ENCODE measurements at regions not wholly inside any gene's neighbourhood (a gene's known extent, or its start where the extent isn't known, plus 50 kb on each side); places are given as distances from the start of the nearest gene placed in this dataset.

- Histone ChIP-seq H3K4me1 (ENCODE audit: control insufficient read depth in 1 of 2, insufficient read depth in 2 of 2, low read depth in 1 of 2, low read length in 1 of 2) (peaks cover 0 to 19% of the 10 kb centered on the region in 2 experiments; a peak in 3 of 4 replicates), H3K27ac (ENCODE audit: low read depth in 2 of 2, low read length in 1 of 2) (no peak overlapping the region), H3K4me3 (ENCODE audit: low read depth in 2 of 2, low read length in 1 of 2) (no peak overlapping the region), H3K27me3 (ENCODE audit: insufficient read depth) (no peaks in the 10 kb centered on the region), H2AFZ (ENCODE audit: low read depth) (no peak overlapping the region), H3F3A (replicated peaks; ENCODE audit: insufficient read depth) (peaks cover 18% of the 10 kb centered on the region), H4K20me1 (ENCODE audit: insufficient read depth) (no peaks in the 10 kb centered on the region), H3K9me3 (peaks cover 5% of the 10 kb centered on the region; the same call in 1 of the 2 replicates), H3K9ac (no peak overlapping the region), H3K36me3 (replicated peaks in 1 of 2; ENCODE audit: control insufficient read depth in 1 of 2, insufficient read depth in 2 of 2, low read length in 1 of 2) (no peaks in the 10 kb centered on the region), H3K9me2 (no peaks in the 10 kb centered on the region), H3K79me2 (ENCODE audit: insufficient read depth) (no peaks in the 10 kb centered on the region), H3K4me2 (no peak overlapping the region)
- POLR2A ChIA-PET, result no interaction called here
- no peak for DNase-seq
- CTCF ChIA-PET, result no interaction called here
- TF ChIP-seq SIN3A (IDR thresholded peaks at IDR 0.05; ENCODE audit: borderline replicate concordance, low read depth, low read length), result no peak
- no peak for TF ChIP-seq NFIC (IDR thresholded peaks at IDR 0.05; ENCODE audit: borderline replicate concordance)
- TF ChIP-seq RXRA (IDR thresholded peaks at IDR 0.05; ENCODE audit: borderline replicate concordance, low read depth), result no peak
- TF ChIP-seq, protein P1, sequence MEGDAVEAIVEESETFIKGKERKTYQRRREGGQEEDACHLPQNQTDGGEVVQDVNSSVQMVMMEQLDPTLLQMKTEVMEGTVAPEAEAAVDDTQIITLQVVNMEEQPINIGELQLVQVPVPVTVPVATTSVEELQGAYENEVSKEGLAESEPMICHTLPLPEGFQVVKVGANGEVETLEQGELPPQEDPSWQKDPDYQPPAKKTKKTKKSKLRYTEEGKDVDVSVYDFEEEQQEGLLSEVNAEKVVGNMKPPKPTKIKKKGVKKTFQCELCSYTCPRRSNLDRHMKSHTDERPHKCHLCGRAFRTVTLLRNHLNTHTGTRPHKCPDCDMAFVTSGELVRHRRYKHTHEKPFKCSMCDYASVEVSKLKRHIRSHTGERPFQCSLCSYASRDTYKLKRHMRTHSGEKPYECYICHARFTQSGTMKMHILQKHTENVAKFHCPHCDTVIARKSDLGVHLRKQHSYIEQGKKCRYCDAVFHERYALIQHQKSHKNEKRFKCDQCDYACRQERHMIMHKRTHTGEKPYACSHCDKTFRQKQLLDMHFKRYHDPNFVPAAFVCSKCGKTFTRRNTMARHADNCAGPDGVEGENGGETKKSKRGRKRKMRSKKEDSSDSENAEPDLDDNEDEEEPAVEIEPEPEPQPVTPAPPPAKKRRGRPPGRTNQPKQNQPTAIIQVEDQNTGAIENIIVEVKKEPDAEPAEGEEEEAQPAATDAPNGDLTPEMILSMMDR (IDR thresholded peaks at IDR 0.05), result no peak
- no peak for TF ChIP-seq FOXM1 (IDR thresholded peaks at IDR 0.05; ENCODE audit: low read depth)
- TF ChIP-seq EP300 (IDR thresholded peaks at IDR 0.05; ENCODE audit: borderline replicate concordance in 1 of 2, low read depth in 1 of 2, low read length in 1 of 2), result no peak
- no peak for TF ChIP-seq SMC3 (IDR thresholded peaks at IDR 0.05; ENCODE audit: low read depth, low read length)
- no peak for TF ChIP-seq RCOR1 (IDR thresholded peaks at IDR 0.05; ENCODE audit: low read length)
- no peak for TF ChIP-seq EZH2phosphoT487 (IDR thresholded peaks at IDR 0.05; ENCODE audit: borderline replicate concordance, low read depth)
- TF ChIP-seq USF2 (IDR thresholded peaks at IDR 0.05; ENCODE audit: borderline replicate concordance, low read depth, low read length), result no peak
- no peak for TF ChIP-seq YY1 (IDR thresholded peaks at IDR 0.05; ENCODE audit: low read depth)
- TF ChIP-seq GABPA (IDR thresholded peaks at IDR 0.05; ENCODE audit: low read depth), result no peak
- TF ChIP-seq MXI1 (IDR thresholded peaks at IDR 0.05; ENCODE audit: low read depth, low read length), result no peak
- TF ChIP-seq, protein P2, sequence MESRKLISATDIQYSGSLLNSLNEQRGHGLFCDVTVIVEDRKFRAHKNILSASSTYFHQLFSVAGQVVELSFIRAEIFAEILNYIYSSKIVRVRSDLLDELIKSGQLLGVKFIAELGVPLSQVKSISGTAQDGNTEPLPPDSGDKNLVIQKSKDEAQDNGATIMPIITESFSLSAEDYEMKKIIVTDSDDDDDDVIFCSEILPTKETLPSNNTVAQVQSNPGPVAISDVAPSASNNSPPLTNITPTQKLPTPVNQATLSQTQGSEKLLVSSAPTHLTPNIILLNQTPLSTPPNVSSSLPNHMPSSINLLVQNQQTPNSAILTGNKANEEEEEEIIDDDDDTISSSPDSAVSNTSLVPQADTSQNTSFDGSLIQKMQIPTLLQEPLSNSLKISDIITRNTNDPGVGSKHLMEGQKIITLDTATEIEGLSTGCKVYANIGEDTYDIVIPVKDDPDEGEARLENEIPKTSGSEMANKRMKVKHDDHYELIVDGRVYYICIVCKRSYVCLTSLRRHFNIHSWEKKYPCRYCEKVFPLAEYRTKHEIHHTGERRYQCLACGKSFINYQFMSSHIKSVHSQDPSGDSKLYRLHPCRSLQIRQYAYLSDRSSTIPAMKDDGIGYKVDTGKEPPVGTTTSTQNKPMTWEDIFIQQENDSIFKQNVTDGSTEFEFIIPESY (IDR thresholded peaks at IDR 0.05; ENCODE audit: borderline replicate concordance, low read depth), result no peak
- TF ChIP-seq TAF1 (IDR thresholded peaks at IDR 0.05; ENCODE audit: borderline replicate concordance, low read depth, low read length), result no peak
- TF ChIP-seq FOXJ3 (CRISPR knock-in tag; IDR thresholded peaks at IDR 0.05), result no peak
- no peak for TF ChIP-seq TEAD4 (IDR thresholded peaks at IDR 0.05; ENCODE audit: borderline replicate concordance, insufficient read depth)
- TF ChIP-seq FOSL2 (IDR thresholded peaks at IDR 0.05; ENCODE audit: borderline replicate concordance, low read depth), result no peak
- TF ChIP-seq, protein P3, sequence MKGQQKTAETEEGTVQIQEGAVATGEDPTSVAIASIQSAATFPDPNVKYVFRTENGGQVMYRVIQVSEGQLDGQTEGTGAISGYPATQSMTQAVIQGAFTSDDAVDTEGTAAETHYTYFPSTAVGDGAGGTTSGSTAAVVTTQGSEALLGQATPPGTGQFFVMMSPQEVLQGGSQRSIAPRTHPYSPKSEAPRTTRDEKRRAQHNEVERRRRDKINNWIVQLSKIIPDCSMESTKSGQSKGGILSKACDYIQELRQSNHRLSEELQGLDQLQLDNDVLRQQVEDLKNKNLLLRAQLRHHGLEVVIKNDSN (IDR thresholded peaks at IDR 0.05; ENCODE audit: borderline replicate concordance, low read depth), result no peak
- TF ChIP-seq GATA2 (CRISPR knock-in tag; IDR thresholded peaks at IDR 0.05), result no peak
Measured at GRCh38 chr6:80441131-80441530, 334.7 kb downstream of the BCKDHB start.
